ENCODE measurements at regions not wholly inside any gene's neighbourhood (a gene's known extent, or its start where the extent isn't known, plus 50 kb on each side); places are given as distances from the start of the nearest gene placed in this dataset.

DNA sequence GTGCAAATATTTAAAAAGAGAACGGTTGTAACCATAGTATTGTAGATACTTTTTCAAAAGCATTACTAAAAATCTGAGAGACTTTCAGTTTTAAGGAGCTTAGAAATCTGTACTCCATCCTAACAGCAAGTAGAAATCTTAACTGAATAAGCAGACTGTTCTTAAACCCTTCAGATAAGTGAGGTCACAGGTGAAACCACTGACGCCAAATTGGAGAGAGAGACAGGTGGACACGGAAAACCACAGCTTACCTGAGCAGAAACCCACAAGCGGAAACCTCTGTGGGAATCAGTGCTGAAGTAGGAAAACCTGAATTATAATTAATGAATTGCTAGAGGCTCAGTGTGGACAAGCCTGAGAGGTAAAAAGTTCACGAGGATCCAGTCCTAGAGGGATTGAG lies 959.4 kb upstream of the CELF4 start:
- no peak for TF ChIP-seq CTCF (IDR thresholded peaks at IDR 0.05; ENCODE audit: insufficient read depth, low read depth, low read length)
- no peak overlapping the region for H3K4me3 ChIP-seq (ENCODE audit: low read depth, low read length)
- no peak for DNase-seq (ENCODE audit: low read depth)

DNA sequence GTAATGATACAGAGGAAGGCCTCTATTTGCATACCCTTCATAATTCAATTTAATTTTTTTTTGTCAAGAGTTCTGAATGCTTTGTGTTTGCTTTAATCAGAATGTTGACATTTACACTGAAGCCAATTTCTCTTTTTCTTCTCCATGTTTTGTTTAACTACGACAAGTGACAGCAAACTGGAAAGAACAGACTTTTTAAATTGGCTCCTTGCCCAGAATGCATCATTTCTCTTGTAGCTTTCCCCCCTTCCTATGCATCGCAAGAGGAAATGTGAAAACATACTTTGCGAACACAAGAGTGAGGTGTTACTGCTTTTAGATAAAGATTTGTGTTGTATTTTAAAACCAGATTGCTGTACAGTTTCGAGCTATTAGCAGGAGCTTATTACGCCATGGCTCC lies 955.2 kb upstream of the CELF4 start:
- no peak for DNase-seq (ENCODE audit: low read depth)
- no peak for TF ChIP-seq CTCF (IDR thresholded peaks at IDR 0.05; ENCODE audit: insufficient read depth, low read depth, low read length)
- H3K4me3 ChIP-seq (ENCODE audit: low read depth, low read length): no peak overlapping the region

DNA sequence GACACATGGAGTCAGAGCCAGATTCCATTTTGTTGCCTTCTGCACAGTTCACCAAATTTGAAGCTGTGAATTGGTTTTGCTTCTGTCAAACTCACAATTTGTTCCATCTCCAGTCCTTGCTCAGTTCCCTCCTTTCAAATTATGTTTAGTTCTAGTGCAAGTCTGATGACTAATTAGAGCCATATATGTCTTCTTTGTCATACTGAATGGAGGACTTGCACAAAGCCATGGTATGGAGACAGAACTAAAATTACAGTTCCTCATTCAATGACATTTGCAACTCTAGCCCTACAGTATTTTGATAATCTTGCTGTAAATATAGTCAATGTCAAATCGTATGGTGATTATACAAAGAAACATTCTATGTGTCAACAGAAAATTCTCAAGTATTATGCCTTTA lies 936.9 kb upstream of the CELF4 start:
- no peak for DNase-seq (ENCODE audit: low read depth)
- no peak for TF ChIP-seq CTCF (IDR thresholded peaks at IDR 0.05; ENCODE audit: insufficient read depth, low read depth, low read length)
- H3K4me3 ChIP-seq (ENCODE audit: low read depth, low read length): no peak overlapping the region

DNA sequence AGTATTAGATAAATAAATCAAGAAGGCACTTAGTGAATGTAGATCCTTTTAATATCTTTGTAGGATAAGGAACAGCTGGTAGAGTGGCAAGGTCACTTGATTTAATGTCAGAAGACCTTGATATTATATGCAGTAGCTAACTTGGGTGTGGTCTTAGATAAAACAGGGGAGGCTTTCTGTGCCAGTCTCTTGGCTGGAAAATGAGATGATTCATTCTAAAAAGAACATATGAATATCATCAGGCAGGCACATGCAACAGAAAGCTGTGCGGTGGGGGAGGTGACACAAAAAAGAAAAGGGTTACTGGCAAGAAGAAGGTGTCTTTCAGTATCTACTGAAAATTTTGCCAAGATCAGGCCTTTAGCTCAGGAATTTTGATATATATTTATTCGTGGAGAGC lies 931.7 kb upstream of the CELF4 start:
- no peak for DNase-seq (ENCODE audit: low read depth)
- no peak overlapping the region for H3K4me3 ChIP-seq (ENCODE audit: low read depth, low read length)

DNA sequence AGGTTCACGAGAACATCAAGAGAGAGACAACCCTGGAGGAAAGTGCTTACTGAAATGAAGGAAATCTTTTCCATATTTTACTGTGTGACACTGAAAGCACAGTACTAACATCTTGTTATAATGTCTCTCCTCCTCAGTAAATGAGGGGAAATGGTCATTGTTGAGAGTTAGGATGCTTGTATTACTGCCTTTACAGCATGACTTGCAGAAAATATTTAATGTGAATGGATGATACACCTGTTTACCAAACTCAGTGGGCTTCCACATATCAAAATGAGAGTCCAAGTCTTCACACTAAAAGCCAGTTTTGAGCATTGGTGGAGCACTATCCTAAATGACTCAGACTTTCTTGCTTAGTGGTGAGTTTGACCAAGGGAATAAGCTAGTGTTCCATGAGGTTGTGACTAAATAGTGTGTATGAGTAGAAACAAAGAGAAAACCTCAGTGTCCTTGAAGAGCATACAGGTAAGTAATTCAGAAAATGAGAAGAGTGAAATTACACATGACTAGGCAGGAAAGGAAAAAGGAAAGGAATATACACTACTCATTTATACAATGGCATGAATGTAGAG lies 930.7 kb upstream of the CELF4 start:
- DNase-seq (ENCODE audit: low read depth): no peak
- H3K4me3 ChIP-seq (ENCODE audit: low read depth, low read length): no peak overlapping the region
- TF ChIP-seq CTCF (IDR thresholded peaks at IDR 0.05; ENCODE audit: insufficient read depth, low read depth, low read length): no peak

More for the DNA sequence above, 931.7 kb upstream of the CELF4 start:
- TF ChIP-seq CTCF (IDR thresholded peaks at IDR 0.05; ENCODE audit: insufficient read depth, low read depth, low read length): no peak

DNA sequence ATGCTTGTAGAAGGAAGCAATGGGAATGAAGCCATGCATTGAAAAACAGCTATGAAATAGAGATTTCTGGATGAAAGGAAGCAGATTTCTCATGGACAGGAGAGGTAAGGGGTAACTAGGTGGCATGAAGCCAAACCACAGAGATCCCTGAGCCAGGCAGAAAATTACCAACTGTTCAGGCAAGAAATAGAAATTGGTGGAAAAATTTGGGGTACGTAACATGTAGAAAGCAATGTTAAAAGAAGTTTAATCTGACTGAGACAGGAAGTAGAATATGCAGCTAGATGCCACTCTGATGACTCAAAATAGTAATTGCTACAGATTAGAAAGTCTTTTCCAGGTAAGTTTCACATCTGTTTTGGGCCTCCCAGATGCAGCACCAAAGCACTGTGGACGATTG lies 928.5 kb upstream of the CELF4 start:
- DNase-seq (ENCODE audit: low read depth): no peak

More for the DNA sequence above, 928.5 kb upstream of the CELF4 start:
- TF ChIP-seq CTCF (IDR thresholded peaks at IDR 0.05; ENCODE audit: insufficient read depth, low read depth, low read length): no peak
- H3K4me3 ChIP-seq (ENCODE audit: low read depth, low read length): no peak overlapping the region

Measured in fibroblast of villous mesenchyme (primary cell).